Panc1 (cell line): ENCODE measurements at regions not wholly inside any gene's neighbourhood (a gene's known extent, or its start where the extent isn't known, plus 50 kb on each side); places are given as distances from the start of the nearest gene placed in this dataset.

Source experiments
- ATAC-seq: fragments of 200-7000 bp; cut with Tn5 transposase; 2 replicates; pipeline ENCODE4 v1.9.1; 2020; ENCODE audit warnings: mild to moderate bottlenecking, moderate library complexity
- BruUV-seq: library from RNA; stranded (reverse); fragments of 400-500 nt; replicated peaks from 2 replicates; lab custom pipeline; 2021; lab: Mats Ljungman, UMichigan
- CTCF ChIA-PET: fragments of 300-600 bp; sonication (Branson Sonifier 250); formaldehyde crosslinking; loops from one replicate; lab custom pipeline; 2022; ENCODE audit warnings: antibody characterized with exemption; lab: Charles Lee
- POLR2A ChIA-PET: fragments of 300-600 bp; sonication (Branson Sonifier 250); formaldehyde crosslinking; loops from one replicate; lab custom pipeline; 2022; ENCODE audit warnings: antibody characterized with exemption; lab: Charles Lee
- DNase-seq: peaks from one replicate; pipeline ENCODE4 v3.0.0-alpha.2; 2010; ENCODE audit warnings: low read depth, low spot score
- H3K27ac ChIP-seq: 2 replicates; pipeline ENCODE4 v1.5.1; 2011; ENCODE audit warnings: mild to moderate bottlenecking, low read length, inconsistent platforms
- H3K27me3 ChIP-seq: fragments of 200-500 bp; sonication (Bioruptor generic); 2 replicates; pipeline ENCODE4 v1.6.0; 2014; ENCODE audit warnings: low read length, inconsistent platforms; ENCODE audit not compliant: control insufficient read depth, insufficient read depth
- H3K36me3 ChIP-seq: fragments of 200-500 bp; sonication (Bioruptor generic); 2 replicates; pipeline ENCODE4 v1.5.1; 2014; ENCODE audit warnings: inconsistent platforms, mild to moderate bottlenecking, low read length, moderate library complexity; ENCODE audit not compliant: control insufficient read depth, insufficient read depth
- H3K4me1 ChIP-seq: 2 replicates; pipeline ENCODE4 v1.5.1; 2011; ENCODE audit warnings: inconsistent platforms, mild to moderate bottlenecking, low read length, moderate library complexity; ENCODE audit not compliant: control insufficient read depth, insufficient read depth
- H3K4me3 ChIP-seq, 2 experiments: 2 replicates each; pipeline ENCODE4 v1.5.1; 2011 to 2012; ENCODE audit warnings: low read depth in 2 of 2, low read length in 2 of 2, mild to moderate bottlenecking in 2 of 2, inconsistent platforms in 1 of 2, moderate library complexity in 1 of 2
- H3K9me3 ChIP-seq: fragments of 200-500 bp; sonication (Bioruptor generic); 2 replicates; pipeline ENCODE4 v1.5.1; 2014; ENCODE audit warnings: low read depth, mild to moderate bottlenecking, inconsistent platforms, low read length, moderate library complexity; ENCODE audit not compliant: control insufficient read depth, insufficient read depth
- CTCF ChIP-seq: fragments of 450-650 bp; IDR thresholded peaks from 2 replicates; pipeline ENCODE4 v1.5.1; 2017; ENCODE audit warnings: mild to moderate bottlenecking
- POLR2AphosphoS5 ChIP-seq: IDR thresholded peaks from 2 replicates; pipeline ENCODE4 v1.6.1; 2012; ENCODE audit warnings: mild to moderate bottlenecking, low read depth, low read length, moderate library complexity
- SIN3A ChIP-seq: IDR thresholded peaks from 2 replicates; pipeline ENCODE4 v1.6.1; 2012; ENCODE audit warnings: low read depth, mild to moderate bottlenecking, low read length, moderate library complexity, borderline replicate concordance; ENCODE audit not compliant: insufficient read depth
- TCF7L2 ChIP-seq: IDR thresholded peaks from 2 replicates; pipeline ENCODE4 v1.6.1; 2011; ENCODE audit warnings: mild to moderate bottlenecking, low read depth, low read length, inconsistent platforms
- in situ Hi-C: cut with HindIII; loops from 2 replicates; pipeline ENCODE4 v1.10.0; 2016; ENCODE audit warnings: low sequenced_read_pairs, low pct_unique_long_range_greater_than_20kb
- intact Hi-C: fragments of 100-400 bp; cut with micrococcal nuclease; formaldehyde crosslinking; loops from one replicate; pipeline ENCODE4 v1.10.0; 2022; ENCODE audit not compliant: unreplicated experiment
- TF ChIP-seq, protein P1 (sequence below), 2 experiments: IDR thresholded peaks; 2 replicates each; pipeline ENCODE4 v1.6.1; 2011 to 2012; ENCODE audit warnings: low read depth in 2 of 2, control low read depth in 1 of 2, low read length in 1 of 2, mild to moderate bottlenecking in 1 of 2, moderate library complexity in 1 of 2; ENCODE audit not compliant: insufficient read depth in 1 of 2

GRCh38 chr13:110965755-110966134 is 50.9 kb upstream of the ANKRD10 start:
- Histone ChIP-seq H3K27me3 (no peaks in the 10 kb centered on the region), H3K27ac (peak overlapping the region; percentile 13; the same call in 1 of the 2 replicates), H3K36me3 (no peaks in the 10 kb centered on the region), H3K9me3 (no peaks in the 10 kb centered on the region; the same call in 1 of the 2 replicates), H3K4me1 (no peaks in the 10 kb centered on the region), H3K4me3 (no peak overlapping the region)
- in situ Hi-C loops, result no loop called here
- ATAC-seq (no peak), DNase-seq (no peak)
- intact Hi-C loops, result no loop called here
- TF ChIP-seq TCF7L2 (no peak), SIN3A (no peak), POLR2AphosphoS5 (no peak), CTCF (no peak)
- TF ChIP-seq, protein P1, sequence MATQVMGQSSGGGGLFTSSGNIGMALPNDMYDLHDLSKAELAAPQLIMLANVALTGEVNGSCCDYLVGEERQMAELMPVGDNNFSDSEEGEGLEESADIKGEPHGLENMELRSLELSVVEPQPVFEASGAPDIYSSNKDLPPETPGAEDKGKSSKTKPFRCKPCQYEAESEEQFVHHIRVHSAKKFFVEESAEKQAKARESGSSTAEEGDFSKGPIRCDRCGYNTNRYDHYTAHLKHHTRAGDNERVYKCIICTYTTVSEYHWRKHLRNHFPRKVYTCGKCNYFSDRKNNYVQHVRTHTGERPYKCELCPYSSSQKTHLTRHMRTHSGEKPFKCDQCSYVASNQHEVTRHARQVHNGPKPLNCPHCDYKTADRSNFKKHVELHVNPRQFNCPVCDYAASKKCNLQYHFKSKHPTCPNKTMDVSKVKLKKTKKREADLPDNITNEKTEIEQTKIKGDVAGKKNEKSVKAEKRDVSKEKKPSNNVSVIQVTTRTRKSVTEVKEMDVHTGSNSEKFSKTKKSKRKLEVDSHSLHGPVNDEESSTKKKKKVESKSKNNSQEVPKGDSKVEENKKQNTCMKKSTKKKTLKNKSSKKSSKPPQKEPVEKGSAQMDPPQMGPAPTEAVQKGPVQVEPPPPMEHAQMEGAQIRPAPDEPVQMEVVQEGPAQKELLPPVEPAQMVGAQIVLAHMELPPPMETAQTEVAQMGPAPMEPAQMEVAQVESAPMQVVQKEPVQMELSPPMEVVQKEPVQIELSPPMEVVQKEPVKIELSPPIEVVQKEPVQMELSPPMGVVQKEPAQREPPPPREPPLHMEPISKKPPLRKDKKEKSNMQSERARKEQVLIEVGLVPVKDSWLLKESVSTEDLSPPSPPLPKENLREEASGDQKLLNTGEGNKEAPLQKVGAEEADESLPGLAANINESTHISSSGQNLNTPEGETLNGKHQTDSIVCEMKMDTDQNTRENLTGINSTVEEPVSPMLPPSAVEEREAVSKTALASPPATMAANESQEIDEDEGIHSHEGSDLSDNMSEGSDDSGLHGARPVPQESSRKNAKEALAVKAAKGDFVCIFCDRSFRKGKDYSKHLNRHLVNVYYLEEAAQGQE (IDR thresholded peaks at IDR 0.05; ENCODE audit: insufficient read depth in 1 of 2, low read depth in 2 of 2, low read length in 1 of 2), result no peak
- POLR2A ChIA-PET, result no interaction called here
- BruUV-seq, result no TSS peak
- CTCF ChIA-PET, result no interaction called here

DNA sequence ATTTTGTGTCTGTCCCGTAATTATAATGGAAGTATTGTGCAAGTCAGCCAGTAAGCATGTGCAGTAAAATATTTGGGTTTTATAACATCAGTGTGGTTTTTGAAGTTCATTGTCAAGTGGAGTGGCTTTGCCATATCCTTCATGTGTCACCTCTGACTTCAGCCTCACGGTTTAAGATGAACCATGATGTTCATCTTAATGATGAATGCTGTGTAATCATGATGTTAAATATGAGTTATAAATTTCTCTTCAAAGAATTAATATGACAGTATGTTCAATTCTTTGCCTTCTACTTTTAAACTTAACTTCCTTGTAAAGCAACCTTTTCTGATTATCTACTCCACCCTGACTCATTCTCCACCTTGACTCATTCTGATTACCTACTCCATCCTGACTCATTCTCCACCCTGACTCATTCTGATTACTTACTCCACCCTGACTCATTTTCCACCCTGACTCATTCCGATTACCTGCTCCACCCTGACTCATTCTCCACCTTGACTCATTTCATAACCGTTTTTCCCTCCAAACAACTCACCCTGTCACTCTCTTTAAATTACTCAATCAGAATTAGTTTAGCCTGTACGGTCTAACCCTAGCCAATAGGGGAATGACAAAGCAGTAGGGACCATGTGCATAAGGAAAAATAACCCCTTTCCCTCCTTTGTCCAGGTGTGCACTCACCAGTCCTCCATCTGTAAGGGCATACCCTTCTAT is 50.3 kb upstream of the ANKRD10 start:
- Histone ChIP-seq H3K4me3 (no peak overlapping the region), H3K36me3 (no peaks in the 10 kb centered on the region), H3K9me3 (no peaks in the 10 kb centered on the region; the same call in 1 of the 2 replicates), H3K4me1 (no peaks in the 10 kb centered on the region), H3K27ac (peak overlapping the region; percentile 13; the same call in 1 of the 2 replicates), H3K27me3 (no peaks in the 10 kb centered on the region)
- no TSS peak for BruUV-seq
- peak; percentile 45 for DNase-seq
- ChIA-PET CTCF (no interaction called here), POLR2A (no interaction called here)
- intact Hi-C loops (no loop called here), in situ Hi-C loops (no loop called here)
- TF ChIP-seq POLR2AphosphoS5 (peak; percentile 36; the same call in 1 of the 2 replicates), TCF7L2 (no peak), CTCF (no peak)
- TF ChIP-seq, protein P1 (IDR thresholded peaks at IDR 0.05; ENCODE audit: insufficient read depth in 1 of 2, low read depth in 2 of 2, low read length in 1 of 2), result no peak
- ATAC-seq, result peak; percentile 93
